IMR-90 (cell line): ENCODE measurements at regions not wholly inside any gene's neighbourhood (a gene's known extent, or its start where the extent isn't known, plus 50 kb on each side); places are given as distances from the start of the nearest gene placed in this dataset.

Experiments used
- ATAC-seq: fragments of 200-7000 bp; cut with Tn5 transposase; 2 replicates; pipeline ENCODE4 v1.9.1; 2020; ENCODE audit warnings: low read depth, mild to moderate bottlenecking, moderate library complexity
- BruUV-seq: library from RNA; stranded (reverse); fragments of 400-500 nt; replicated peaks from 2 replicates; lab custom pipeline; 2021; lab: Mats Ljungman, UMichigan
- CTCF ChIA-PET: fragments of 300-600 bp; formaldehyde crosslinking; extraction: SDS; loops from one replicate; lab custom pipeline; 2021; ENCODE audit warnings: antibody characterized with exemption; lab: Yijun Ruan, JAX
- POLR2A ChIA-PET: fragments of 300-600 bp; sonication (Branson Sonifier 250); formaldehyde crosslinking; loops from one replicate; lab custom pipeline; 2022; ENCODE audit warnings: antibody characterized with exemption; ENCODE audit not compliant: unreplicated experiment; lab: Charles Lee
- DNase-seq: peaks from one replicate; pipeline ENCODE4 v3.0.0; 2013
- H2AFZ ChIP-seq: replicated peaks from 2 replicates; pipeline ENCODE3; 2013; ENCODE audit warnings: low read length, mild to moderate bottlenecking; ENCODE audit not compliant: poor library complexity
- H2AK5ac ChIP-seq: 2 replicates; pipeline ENCODE4 v1.6.1; 2013; ENCODE audit warnings: low read depth, low read length, inconsistent platforms
- H2AK9ac ChIP-seq: replicated peaks from 2 replicates; pipeline ENCODE3; 2013; ENCODE audit warnings: mild to moderate bottlenecking, low read depth, low read length, moderate library complexity; ENCODE audit not compliant: poor library complexity
- H2BK120ac ChIP-seq: 2 replicates; pipeline ENCODE4 v1.6.1; 2013; ENCODE audit warnings: low read depth, low read length, inconsistent platforms
- H2BK15ac ChIP-seq: 3 replicates; pipeline ENCODE4 v1.6.1; 2013; ENCODE audit warnings: low read depth, low read length, inconsistent platforms
- H2BK20ac ChIP-seq: 2 replicates; pipeline ENCODE4 v1.6.1; 2013; ENCODE audit warnings: low read depth, mild to moderate bottlenecking, inconsistent platforms, low read length, moderate library complexity
- H2BK5ac ChIP-seq: 2 replicates; pipeline ENCODE4 v1.6.1; 2013; ENCODE audit warnings: mild to moderate bottlenecking, low read depth, low read length, inconsistent platforms; ENCODE audit not compliant: poor library complexity, severe bottlenecking
- H3K14ac ChIP-seq: replicated peaks from 2 replicates; pipeline ENCODE4 v1.6.1; 2013; ENCODE audit warnings: low read depth, low read length, inconsistent platforms
- H3K18ac ChIP-seq: 2 replicates; pipeline ENCODE4 v1.6.1; 2013; ENCODE audit warnings: low read depth, low read length, control low read depth
- H3K23ac ChIP-seq: 2 replicates; pipeline ENCODE4 v1.6.1; 2013; ENCODE audit warnings: low read depth, low read length, inconsistent platforms
- H3K27ac ChIP-seq: 2 replicates; pipeline ENCODE4 v1.5.1; 2013; ENCODE audit warnings: mild to moderate bottlenecking, control low read depth, low read length; ENCODE audit not compliant: insufficient read depth
- H3K27me3 ChIP-seq: 2 replicates; pipeline ENCODE4 v1.6.1; 2013; ENCODE audit warnings: low read length; ENCODE audit not compliant: control insufficient read depth, insufficient read depth
- H3K36me3 ChIP-seq: 2 replicates; pipeline ENCODE4 v1.6.1; 2013; ENCODE audit warnings: low read length, mixed read lengths; ENCODE audit not compliant: control insufficient read depth, insufficient read depth
- H3K4ac ChIP-seq: 2 replicates; pipeline ENCODE4 v1.6.1; 2013; ENCODE audit warnings: low read depth, low read length, inconsistent platforms
- H3K4me1 ChIP-seq: 2 replicates; pipeline ENCODE4 v1.6.1; 2013; ENCODE audit warnings: low read length, mixed read lengths; ENCODE audit not compliant: control insufficient read depth, insufficient read depth
- H3K4me2 ChIP-seq: 2 replicates; pipeline ENCODE4 v1.6.1; 2013; ENCODE audit warnings: low read depth, mild to moderate bottlenecking, control low read depth, low read length, moderate library complexity
- H3K4me3 ChIP-seq: 2 replicates; pipeline ENCODE4 v1.5.1; 2013; ENCODE audit warnings: low read depth, mild to moderate bottlenecking, control low read depth, low read length, moderate library complexity; ENCODE audit not compliant: insufficient read depth
- H3K56ac ChIP-seq: 2 replicates; pipeline ENCODE4 v1.6.1; 2013; ENCODE audit warnings: low read length, inconsistent platforms; ENCODE audit not compliant: insufficient read depth; ENCODE audit errors: extremely low read depth
- H3K79me1 ChIP-seq, 2 experiments: 2 replicates each; pipeline ENCODE4 v1.6.1; 2013; ENCODE audit warnings: low read length in 2 of 2, inconsistent platforms in 1 of 2, low read depth in 1 of 2
- H3K9ac ChIP-seq: 2 replicates; pipeline ENCODE4 v1.6.1; 2013; ENCODE audit warnings: low read depth, low read length, control low read depth
- H3K9me1 ChIP-seq: 2 replicates; pipeline ENCODE4 v1.6.1; 2013; ENCODE audit warnings: low read length, inconsistent platforms; ENCODE audit not compliant: insufficient read depth
- H3K9me3 ChIP-seq: 2 replicates; pipeline ENCODE4 v1.6.1; 2013; ENCODE audit warnings: low read length; ENCODE audit not compliant: control insufficient read depth, insufficient read depth
- H4K20me1 ChIP-seq: 2 replicates; pipeline ENCODE4 v1.6.1; 2013; ENCODE audit warnings: low read length, inconsistent platforms; ENCODE audit not compliant: insufficient read depth
- H4K5ac ChIP-seq: 2 replicates; pipeline ENCODE4 v1.6.1; 2013; ENCODE audit warnings: mild to moderate bottlenecking, low read depth, low read length, control low read depth
- H4K8ac ChIP-seq, 2 experiments: 2 replicates each; pipeline ENCODE4 v1.6.1; 2013; ENCODE audit warnings: low read depth in 2 of 2, low read length in 2 of 2, control low read depth in 1 of 2, inconsistent platforms in 1 of 2
- H4K91ac ChIP-seq: 2 replicates; pipeline ENCODE4 v1.6.1; 2013; ENCODE audit warnings: low read depth, low read length, inconsistent platforms; ENCODE audit not compliant: insufficient read depth
- MXI1 ChIP-seq: IDR thresholded peaks from 2 replicates; pipeline ENCODE4 v1.6.1; 2012; ENCODE audit warnings: low read depth, mild to moderate bottlenecking, low read length, moderate library complexity, borderline replicate concordance
- SMC3 ChIP-seq: fragments of 150-350 bp; IDR thresholded peaks from 2 replicates; pipeline ENCODE4 v1.6.1; 2016; ENCODE audit warnings: low read depth, mild to moderate bottlenecking, antibody characterized with exemption, low read length, moderate library complexity
- WGBS, 2 experiments: methylation state at CpG; one replicate each; pipeline versions ENCODE4 v1.1.5 to v1.1.7; 2013; ENCODE audit warnings: missing lambda C conversion rate in 2 of 2; ENCODE audit not compliant: insufficient read length in 1 of 2; ENCODE audit errors: extremely low coverage in 2 of 2; 5-methylcytosine and 5-hydroxymethylcytosine counted together
- dilution Hi-C: fragments of 300-500 bp; cut with HindIII; formaldehyde crosslinking; loops from one replicate; pipeline ENCODE4 v1.14.3; 2018; ENCODE audit warnings: low sequenced_read_pairs; ENCODE audit not compliant: unreplicated experiment
- in situ Hi-C: fragments of 300-500 bp; cut with MboI; formaldehyde crosslinking; loops from 3 replicates; pipeline ENCODE4 v1.14.3; 2019; ENCODE audit warnings: low sequenced_read_pairs, inconsistent platforms, mixed read lengths
- intact Hi-C: fragments of 100-400 bp; cut with micrococcal nuclease; formaldehyde crosslinking; loops from 2 replicates; pipeline ENCODE4 v1.10.0; 2022

DNA sequence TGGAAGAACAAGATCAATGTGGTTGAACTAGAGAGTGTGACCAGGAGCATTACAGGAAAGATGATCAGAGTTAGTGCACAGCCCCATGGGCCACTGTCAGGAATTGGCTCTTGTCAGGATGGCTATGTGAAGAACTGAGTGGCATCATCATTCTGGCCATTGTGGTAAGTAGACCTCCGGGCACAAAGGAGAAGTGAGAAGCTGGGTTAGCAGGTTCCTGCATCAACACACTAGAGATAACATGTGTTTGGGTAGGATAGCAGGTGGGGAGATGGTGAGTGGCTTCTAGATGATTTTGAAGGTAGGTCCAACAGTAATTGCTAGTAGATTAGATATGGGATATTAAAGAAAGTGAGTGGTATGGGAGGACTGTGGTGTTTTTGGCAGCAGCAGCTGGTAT lies 408.2 kb downstream of the TSN start:
- in situ Hi-C loops (no loop called here), dilution Hi-C loops (no loop called here), intact Hi-C loops (no loop called here)
- Histone ChIP-seq H4K5ac (no peak overlapping the region), H2BK120ac (no peak overlapping the region), H2BK5ac (no peak overlapping the region), H2BK15ac (no peak overlapping the region), H3K14ac (no peak overlapping the region), H4K8ac (no peak overlapping the region), H3K56ac (no peak overlapping the region), H3K27ac (no peak overlapping the region), H2BK20ac (no peak overlapping the region), H3K9ac (no peak overlapping the region), H4K91ac (no peak overlapping the region), H3K23ac (no peak overlapping the region), H3K4me2 (no peak overlapping the region), H3K79me1 (no peaks in the 10 kb centered on the region), H3K4me3 (no peak overlapping the region), H2AK9ac (no peak overlapping the region), H2AK5ac (no peak overlapping the region), H4K20me1 (no peaks in the 10 kb centered on the region), H3K27me3 (no peaks in the 10 kb centered on the region), H3K36me3 (no peaks in the 10 kb centered on the region), H3K9me1 (no peaks in the 10 kb centered on the region), H3K4me1 (no peaks in the 10 kb centered on the region), H2AFZ (no peak overlapping the region), H3K9me3 (no peaks in the 10 kb centered on the region), H3K18ac (no peak overlapping the region), H3K4ac (no peak overlapping the region)
- POLR2A ChIA-PET = no interaction called here
- DNase-seq (no peak), ATAC-seq (no peak)
- CTCF ChIA-PET = no interaction called here
- no peak for TF ChIP-seq MXI1
- TF ChIP-seq SMC3 = no peak
- no TSS peak for BruUV-seq
- no CpG with 5 or more reads among the region's 1 CpG for WGBS, 2 experiments
